CD8-positive, alpha-beta memory T cell (primary cell): ENCODE measurements at regions not wholly inside any gene's neighbourhood (a gene's known extent, or its start where the extent isn't known, plus 50 kb on each side); places are given as distances from the start of the nearest gene placed in this dataset.
A peak's percentile ranks its signal among the peaks of the same experiment; 100 is the strongest.

Experiments
- CTCF ChIA-PET: fragments of 350-600 bp; sonication (Branson Sonifier 250); formaldehyde crosslinking; loops from one replicate; lab custom pipeline; 2021; ENCODE audit warnings: antibody characterized with exemption; lab: Charles Lee
- POLR2A ChIA-PET: fragments of 350-600 bp; sonication (Branson Sonifier 250); formaldehyde crosslinking; loops from one replicate; lab custom pipeline; 2021; ENCODE audit warnings: antibody characterized with exemption; lab: Charles Lee
- DNase-seq, 5 donors: peaks; one replicate each; pipeline versions ENCODE4 v3.0.0 to v3.0.0-alpha.2; 2020 to 2022; ENCODE audit warnings: mixed read lengths in 1 of 5
- H3K27ac ChIP-seq: one replicate; pipeline ENCODE4 v1.7.0; 2013; ENCODE audit warnings: low read depth, mild to moderate bottlenecking, low read length, moderate library complexity
- H3K27me3 ChIP-seq: 2 replicates; pipeline ENCODE4 v1.7.0; 2013; ENCODE audit warnings: low read length, mild to moderate bottlenecking; ENCODE audit not compliant: insufficient read depth, poor library complexity, severe bottlenecking
- H3K36me3 ChIP-seq: 2 replicates; pipeline ENCODE4 v1.7.0; 2013; ENCODE audit warnings: mild to moderate bottlenecking, low read length, moderate library complexity; ENCODE audit not compliant: insufficient read depth
- H3K4me1 ChIP-seq: 2 replicates; pipeline ENCODE4 v1.7.0; 2013; ENCODE audit warnings: mild to moderate bottlenecking, low read length, moderate library complexity; ENCODE audit not compliant: insufficient read depth
- H3K4me3 ChIP-seq: 2 replicates; pipeline ENCODE4 v1.7.0; 2013; ENCODE audit warnings: mild to moderate bottlenecking, low read length
- H3K9me3 ChIP-seq: 2 replicates; pipeline ENCODE4 v1.7.0; 2013; ENCODE audit warnings: mild to moderate bottlenecking, low read length
- H3K27ac Mint-ChIP-seq, 8 donors: one replicate each; pipeline ENCODE4 v1.8.0; 2020 to 2021; ENCODE audit warnings: mixed read lengths in 8 of 8, mild to moderate bottlenecking in 6 of 8, inconsistent platforms in 3 of 8, moderate library complexity in 3 of 8
- H3K27me3 Mint-ChIP-seq, 2 donors: one replicate each; pipeline ENCODE4 v1.8.0; 2020 to 2021; ENCODE audit warnings: mixed read lengths in 2 of 2, mild to moderate bottlenecking in 1 of 2, moderate library complexity in 1 of 2
- H3K36me3 Mint-ChIP-seq, 3 donors: one replicate each; pipeline ENCODE4 v1.8.0; 2020 to 2021; ENCODE audit warnings: mixed read lengths in 3 of 3, inconsistent platforms in 1 of 3, mild to moderate bottlenecking in 1 of 3
- H3K4me1 Mint-ChIP-seq, 3 donors: one replicate each; pipeline ENCODE4 v1.8.0; 2020 to 2021; ENCODE audit warnings: mixed read lengths in 3 of 3, inconsistent platforms in 1 of 3, mild to moderate bottlenecking in 1 of 3
- H3K4me3 Mint-ChIP-seq, 7 donors: one replicate each; pipeline ENCODE4 v1.8.0; 2020 to 2021; ENCODE audit warnings: mixed read lengths in 7 of 7, mild to moderate bottlenecking in 6 of 7, moderate library complexity in 4 of 7, inconsistent platforms in 2 of 7
- H3K9me3 Mint-ChIP-seq, 5 donors: one replicate each; pipeline ENCODE4 v1.8.0; 2020 to 2022; ENCODE audit warnings: mixed read lengths in 5 of 5, mild to moderate bottlenecking in 3 of 5, moderate library complexity in 2 of 5, inconsistent platforms in 1 of 5

DNA sequence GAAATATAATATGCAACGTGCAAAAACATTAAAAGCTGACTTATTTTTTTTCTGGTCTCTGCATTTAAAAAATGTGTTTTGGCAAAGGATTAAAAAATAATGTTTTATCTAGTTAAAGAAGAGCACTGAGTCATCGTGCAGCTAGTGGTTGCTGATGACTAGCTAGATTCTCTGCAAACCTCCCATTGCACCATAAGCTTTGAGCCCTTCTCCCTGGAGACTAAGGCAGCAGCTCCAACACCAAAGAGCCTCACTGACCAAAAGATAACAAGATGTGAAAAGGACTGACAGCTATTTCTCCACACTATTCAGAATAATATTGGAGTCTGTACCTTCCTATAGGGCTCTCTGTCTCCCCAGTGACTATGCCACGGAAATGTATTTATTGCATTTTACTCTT is 424.3 kb downstream of the SLITRK2 start:
- Mint-ChIP-seq H3K9me3 (peaks cover 0 to 2% (median 0%) of the 10 kb centered on the region in 5 donors), H3K27me3 (no peaks in the 10 kb centered on the region)
- CTCF ChIA-PET = no interaction called here

DNA sequence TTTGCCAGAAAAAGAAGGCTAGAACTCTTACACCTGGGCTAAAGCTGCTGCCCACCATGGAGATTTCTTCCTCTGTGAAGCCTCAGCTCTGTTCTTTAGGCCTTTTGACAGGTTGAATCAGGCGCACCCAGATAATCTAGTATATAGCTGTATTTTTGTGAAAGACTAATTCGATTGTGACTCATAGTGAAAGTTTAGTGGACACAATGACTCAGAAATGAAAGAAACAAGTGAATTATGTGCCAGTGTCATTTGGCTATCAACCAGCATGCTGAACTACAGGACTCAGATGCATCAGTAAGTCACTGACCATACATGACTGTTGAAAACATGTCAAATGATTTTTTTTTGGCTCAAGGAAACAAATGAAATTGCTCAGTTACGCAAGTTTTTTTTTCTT is 425.4 kb downstream of the SLITRK2 start:
- H3K4me3 Mint-ChIP-seq = no peak overlapping the region
- H3K9me3 Mint-ChIP-seq = peaks cover 0 to 2% (median 0%) of the 10 kb centered on the region in 5 donors
- ChIA-PET CTCF (no interaction called here), POLR2A (no interaction called here)
- Histone ChIP-seq H3K36me3 (no peaks in the 10 kb centered on the region), H3K27ac (no peak overlapping the region), H3K4me3 (no peak overlapping the region), H3K4me1 (no peaks in the 10 kb centered on the region), H3K9me3 (no peaks in the 10 kb centered on the region), H3K27me3 (no peaks in the 10 kb centered on the region)
- no peaks in the 10 kb centered on the region for H3K27me3 Mint-ChIP-seq
- H3K36me3 Mint-ChIP-seq = no peaks in the 10 kb centered on the region
- DNase-seq = no peak
- no peaks in the 10 kb centered on the region for H3K4me1 Mint-ChIP-seq
- peak overlapping the region in 1 of 8 donors; percentile 14 for H3K27ac Mint-ChIP-seq

More for the DNA sequence above, 424.3 kb downstream of the SLITRK2 start:
- H3K36me3 Mint-ChIP-seq = no peaks in the 10 kb centered on the region
- no peak overlapping the region for H3K27ac ChIP-seq
- no peaks in the 10 kb centered on the region for H3K27me3 ChIP-seq
- no peaks in the 10 kb centered on the region for H3K36me3 ChIP-seq
- H3K4me3 ChIP-seq = no peak overlapping the region
- no peak overlapping the region for H3K4me3 Mint-ChIP-seq
- POLR2A ChIA-PET = no interaction called here
- no peaks in the 10 kb centered on the region for H3K4me1 Mint-ChIP-seq
- DNase-seq = no peak
- no peaks in the 10 kb centered on the region for H3K4me1 ChIP-seq
- H3K9me3 ChIP-seq = no peaks in the 10 kb centered on the region
- no peak overlapping the region for H3K27ac Mint-ChIP-seq

DNA sequence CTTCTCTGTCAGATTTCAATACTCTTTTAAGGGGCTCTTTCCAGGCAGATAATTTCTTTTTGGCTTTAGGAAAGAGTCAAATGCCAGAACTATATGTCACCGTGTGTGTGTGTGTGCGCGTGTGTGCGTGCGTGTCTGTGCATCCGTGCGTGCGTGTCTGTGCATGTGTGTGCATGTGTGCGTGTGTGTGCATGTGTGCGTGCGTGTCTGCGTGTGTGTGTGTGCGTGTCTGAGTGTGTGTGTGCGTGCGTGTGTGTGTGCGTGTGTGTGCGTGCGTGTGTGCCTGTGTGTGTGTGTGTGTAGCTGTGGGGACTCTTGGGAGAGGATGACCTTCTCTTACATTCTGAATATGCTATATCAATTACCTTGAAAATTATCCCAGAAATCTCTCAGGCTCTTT is 441.6 kb downstream of the SLITRK2 start:
- no peaks in the 10 kb centered on the region for H3K36me3 ChIP-seq
- CTCF ChIA-PET = no interaction called here
- no peaks in the 10 kb centered on the region for H3K4me1 ChIP-seq
- POLR2A ChIA-PET = no interaction called here
- Mint-ChIP-seq H3K4me3 (peak overlapping the region in 1 of 7 donors; percentile 29), H3K27me3 (peaks cover 0 to 4% of the 10 kb centered on the region in 2 donors), H3K4me1 (no peaks in the 10 kb centered on the region), H3K9me3 (peaks cover 0 to 3% (median 3%) of the 10 kb centered on the region in 5 donors), H3K27ac (no peak overlapping the region), H3K36me3 (no peaks in the 10 kb centered on the region)
- H3K9me3 ChIP-seq = no peaks in the 10 kb centered on the region
- no peak for DNase-seq
- H3K27ac ChIP-seq = no peak overlapping the region
- no peaks in the 10 kb centered on the region for H3K27me3 ChIP-seq
- no peak overlapping the region for H3K4me3 ChIP-seq

DNA sequence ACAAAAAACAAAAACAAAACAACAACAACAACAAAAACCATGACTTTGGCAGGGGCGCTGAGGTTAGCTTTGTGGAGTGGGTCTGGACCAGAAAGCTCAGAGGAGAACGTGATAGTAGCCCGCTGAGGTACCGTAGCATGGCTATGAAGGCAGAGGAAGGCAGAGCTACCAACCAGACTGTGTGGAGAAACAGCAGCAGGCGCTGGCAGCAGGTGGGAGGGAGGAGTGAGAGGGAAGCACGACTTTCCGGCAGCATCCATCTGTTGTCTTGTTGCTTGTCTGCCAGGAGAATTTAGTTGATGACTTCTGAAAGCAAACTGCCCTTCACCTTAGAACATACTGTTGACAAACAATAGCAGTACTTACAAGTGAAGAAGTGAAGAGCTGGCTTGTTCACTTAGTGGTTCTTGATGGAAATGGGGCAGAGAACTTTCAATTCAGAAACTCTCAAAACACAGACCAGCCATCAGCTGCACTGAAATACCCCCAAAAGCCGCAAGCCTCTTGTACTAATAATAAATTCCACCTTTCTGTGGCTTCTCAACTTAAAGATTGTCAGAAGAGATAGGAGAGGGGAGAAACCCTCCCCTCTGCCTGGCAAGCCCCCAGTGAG is 447.2 kb downstream of the SLITRK2 start:
- no peak for DNase-seq
- Histone ChIP-seq H3K27ac (no peak overlapping the region), H3K9me3 (no peaks in the 10 kb centered on the region), H3K36me3 (no peaks in the 10 kb centered on the region), H3K27me3 (no peaks in the 10 kb centered on the region), H3K4me3 (no peak overlapping the region), H3K4me1 (no peaks in the 10 kb centered on the region)
- Mint-ChIP-seq H3K36me3 (no peaks in the 10 kb centered on the region), H3K27ac (no peak overlapping the region), H3K4me1 (no peaks in the 10 kb centered on the region), H3K9me3 (peaks cover 0 to 3% (median 2%) of the 10 kb centered on the region in 5 donors), H3K4me3 (no peak overlapping the region), H3K27me3 (peaks cover 0 to 1% of the 10 kb centered on the region in 2 donors)
- ChIA-PET CTCF (no interaction called here), POLR2A (no interaction called here)

DNA sequence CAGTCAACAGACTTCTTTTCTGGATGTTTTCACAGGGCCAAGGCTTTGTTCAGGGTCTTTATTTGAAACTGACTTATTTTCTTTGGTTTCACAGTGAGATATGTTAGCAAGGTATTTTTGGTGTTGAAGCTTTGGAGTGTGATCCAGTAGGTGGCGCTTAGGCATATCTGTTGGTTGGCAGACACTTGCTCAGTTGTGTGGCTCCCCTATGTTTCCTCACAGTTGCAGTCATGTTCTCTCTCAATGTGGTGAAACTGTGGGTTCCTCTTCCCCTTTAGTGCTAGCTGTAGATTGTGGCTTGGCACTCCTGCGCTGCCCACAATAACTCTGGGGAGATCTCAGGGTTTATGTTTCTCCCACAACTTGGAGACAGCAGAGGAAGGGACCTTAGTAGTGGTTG is 460.8 kb downstream of the SLITRK2 start:
- Mint-ChIP-seq H3K27me3 (no peaks in the 10 kb centered on the region), H3K36me3 (no peaks in the 10 kb centered on the region), H3K27ac (no peak overlapping the region), H3K4me3 (no peak overlapping the region), H3K4me1 (no peaks in the 10 kb centered on the region), H3K9me3 (peaks cover 0 to 5% (median 3%) of the 10 kb centered on the region in 5 donors)
- Histone ChIP-seq H3K4me1 (no peaks in the 10 kb centered on the region), H3K36me3 (no peaks in the 10 kb centered on the region), H3K9me3 (no peaks in the 10 kb centered on the region), H3K27ac (no peak overlapping the region), H3K4me3 (no peak overlapping the region), H3K27me3 (no peaks in the 10 kb centered on the region)
- DNase-seq = no peak
- ChIA-PET CTCF (no interaction called here), POLR2A (no interaction called here)
